Right hindlimb (tissue), 1 donor: ENCODE measurements at regions not wholly inside any gene's neighbourhood (a gene's known extent, or its start where the extent isn't known, plus 50 kb on each side); places are given as distances from the start of the nearest gene placed in this dataset.
"Not testable (repeated sequence)": the region's sequence is repeated elsewhere in the genome, so short reads cannot be mapped to it uniquely, and the experiment has no call there.

Experiments used
- DNase-seq: peaks from one replicate; pipeline ENCODE4 v3.0.0-alpha.2; 2018

DNA sequence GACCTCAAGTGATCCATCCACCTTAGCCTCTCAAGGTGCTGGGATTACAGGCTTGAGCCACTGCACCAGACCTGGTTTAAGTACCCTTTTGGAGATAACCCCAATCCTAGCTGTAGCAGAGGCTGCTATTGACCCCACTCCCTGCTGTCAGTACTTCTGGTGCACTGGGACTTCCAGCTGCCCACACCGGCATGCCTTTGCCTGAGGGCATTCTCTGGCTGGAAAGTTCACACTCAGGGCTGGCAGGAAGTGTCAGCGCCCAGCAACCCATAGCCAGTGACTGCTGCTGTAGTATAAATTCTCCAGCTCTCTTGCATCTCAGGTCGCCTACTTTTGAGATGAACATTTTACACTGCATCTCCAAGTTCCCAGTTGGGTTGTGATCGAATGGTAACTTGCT, 75.3 kb downstream of the UTRN start:
- no peak for DNase-seq

- DNase-seq = no peak
These were observed 75.9 kb downstream of the UTRN start for GRCh38 chr6:144361016-144361415.

GRCh38 chr6:144362042-144363018, 77.2 kb downstream of the UTRN start:
- no peak for DNase-seq

GRCh38 chr6:144364208-144364720, 79.1 kb downstream of the UTRN start:
- DNase-seq = no peak

DNA sequence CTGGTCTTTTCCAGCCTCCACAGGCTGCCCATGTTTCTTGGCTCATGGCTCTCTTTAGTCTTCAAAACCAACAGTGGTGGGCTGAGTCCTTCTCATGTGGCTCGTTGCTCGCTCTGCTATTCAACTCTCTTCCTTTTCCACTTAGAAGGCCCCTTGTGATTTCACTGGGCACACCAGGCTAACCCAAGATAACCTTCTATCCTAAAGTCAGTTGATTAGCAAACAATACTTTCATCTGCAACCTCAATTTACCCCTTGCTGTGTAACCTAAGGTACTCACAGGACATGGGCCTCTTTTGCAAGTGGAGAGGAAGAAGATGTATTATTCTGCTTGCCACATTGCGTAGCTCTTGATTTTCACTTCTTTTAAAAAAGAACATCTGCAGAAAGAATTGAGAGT, 79.6 kb downstream of the UTRN start:
- DNase-seq = no peak

GRCh38 chr6:144365271-144365670, 80.1 kb downstream of the UTRN start:
- DNase-seq = no peak

- DNase-seq = not testable (repeated sequence)
These were observed 84.6 kb downstream of the UTRN start for GRCh38 chr6:144369696-144370095.

DNA sequence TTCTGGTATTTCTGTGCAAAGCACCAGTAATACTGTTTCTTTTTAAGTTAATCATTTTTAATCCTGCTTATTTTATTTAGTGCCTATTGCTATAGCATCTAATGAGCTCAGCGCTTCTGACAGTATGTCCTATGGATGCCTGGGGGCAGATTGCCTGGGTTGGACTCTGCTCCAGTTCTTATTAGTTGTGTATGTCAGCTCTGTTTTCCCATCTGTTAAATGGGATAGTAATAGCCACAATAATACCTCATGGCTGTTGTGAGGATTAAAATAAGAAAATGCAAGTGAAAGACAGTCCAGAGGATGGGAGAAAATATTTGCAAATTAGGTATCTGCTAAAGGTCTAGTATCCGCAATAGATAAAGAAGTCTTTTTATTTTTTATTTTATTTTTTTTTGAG, 87.0 kb downstream of the UTRN start:
- no peak for DNase-seq

GRCh38 chr6:144372611-144373594, 87.8 kb downstream of the UTRN start:
- DNase-seq = no peak

GRCh38 chr6:144374525-144374924, 89.4 kb downstream of the UTRN start:
- DNase-seq = not testable (repeated sequence)

DNA sequence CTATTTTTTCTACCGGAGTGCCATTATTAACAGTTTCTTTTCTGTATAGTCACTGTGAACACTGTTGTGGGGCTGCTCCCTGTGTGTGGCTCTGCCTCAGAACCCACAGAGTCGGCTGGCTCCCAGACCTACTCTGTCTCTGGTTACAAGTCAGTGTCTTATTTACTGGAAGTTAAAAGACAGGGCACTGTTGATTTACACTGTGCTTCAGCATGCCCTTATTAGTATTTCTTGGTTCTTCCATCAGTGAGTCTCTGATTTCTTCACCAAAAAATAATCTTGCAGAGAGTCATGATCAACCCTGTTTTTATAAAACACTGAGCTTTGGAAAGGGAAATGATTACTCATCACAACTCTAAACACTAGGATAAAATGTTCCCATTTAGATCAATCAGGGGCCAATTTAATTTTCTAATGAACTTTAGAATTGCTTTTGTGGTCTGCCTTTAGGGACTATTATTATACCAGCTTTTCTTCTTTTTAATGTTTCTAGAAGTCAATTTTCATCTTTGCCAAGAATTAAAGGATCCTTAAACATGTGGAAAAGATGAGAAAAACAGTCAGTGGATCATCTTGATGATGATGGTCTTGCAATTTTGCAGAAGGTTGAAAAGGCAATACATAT, 92.6 kb downstream of the UTRN start:
- peak; percentile 32 for DNase-seq

GRCh38 chr6:144378437-144378836, 93.3 kb downstream of the UTRN start:
- no peak for DNase-seq

DNA sequence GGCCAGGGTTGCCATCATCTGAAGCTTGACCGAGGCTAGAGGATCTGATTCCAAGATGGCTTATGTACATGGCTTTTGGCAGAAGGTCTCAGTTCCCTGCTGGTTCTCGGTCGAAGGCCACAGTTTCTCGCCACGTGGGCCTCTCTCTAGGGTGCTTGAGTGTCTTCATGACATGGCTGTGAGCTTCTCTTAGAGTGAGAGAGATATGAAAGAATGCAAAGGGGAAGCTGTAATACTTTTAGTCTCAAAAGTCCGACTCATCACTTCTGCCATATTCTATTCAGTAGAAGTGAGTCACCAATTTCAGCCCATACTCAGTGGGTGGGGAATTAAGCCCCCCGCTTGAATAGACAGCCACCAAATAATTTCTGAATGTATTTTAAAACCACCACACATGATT, 94.2 kb downstream of the UTRN start:
- DNase-seq = no peak

GRCh38 chr6:144381499-144381898, 96.4 kb downstream of the UTRN start:
- not testable (repeated sequence) for DNase-seq

- DNase-seq = no peak
These were observed 98.2 kb downstream of the UTRN start for GRCh38 chr6:144383336-144383735.

DNA sequence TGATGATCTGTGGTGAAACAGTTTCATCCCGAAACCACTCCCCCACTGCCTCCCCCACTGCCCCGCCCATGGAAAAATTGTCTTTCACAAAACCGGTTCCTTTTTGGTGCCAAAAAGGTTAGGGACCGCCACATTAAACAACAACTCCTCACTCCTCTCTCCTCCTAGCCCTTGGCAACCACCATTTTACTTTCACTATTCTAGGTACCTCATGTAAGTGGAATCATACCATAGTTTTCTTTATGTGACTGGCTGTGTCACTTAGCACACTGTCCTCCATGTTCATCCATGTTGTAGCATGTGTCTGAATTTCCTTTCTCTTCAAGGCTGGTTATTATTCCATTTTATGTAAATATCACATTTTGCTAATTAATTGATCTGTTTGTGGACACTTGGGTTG, 99.3 kb downstream of the UTRN start:
- DNase-seq = no peak

GRCh38 chr6:144389474-144389873, 104.3 kb downstream of the UTRN start:
- not testable (repeated sequence) for DNase-seq

DNA sequence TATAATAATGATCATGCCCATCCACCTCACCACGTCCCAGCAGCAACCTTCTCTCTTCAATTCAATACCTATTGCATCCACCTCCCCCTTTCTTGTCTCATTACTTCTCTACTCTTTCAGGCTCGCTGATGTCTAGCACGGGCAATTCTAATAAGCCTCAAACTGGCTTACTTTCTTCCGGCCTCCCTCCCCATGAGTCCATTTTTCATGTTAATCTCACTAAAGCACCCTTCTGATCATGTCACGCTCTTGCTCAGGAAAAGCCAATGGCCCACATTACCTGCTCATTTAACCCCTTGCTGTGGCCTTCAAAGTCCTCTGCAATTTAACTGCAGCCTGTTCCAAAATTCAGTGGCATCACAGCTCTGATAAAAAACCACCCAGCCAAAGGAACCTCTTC, 105.1 kb downstream of the UTRN start:
- no peak for DNase-seq

DNA sequence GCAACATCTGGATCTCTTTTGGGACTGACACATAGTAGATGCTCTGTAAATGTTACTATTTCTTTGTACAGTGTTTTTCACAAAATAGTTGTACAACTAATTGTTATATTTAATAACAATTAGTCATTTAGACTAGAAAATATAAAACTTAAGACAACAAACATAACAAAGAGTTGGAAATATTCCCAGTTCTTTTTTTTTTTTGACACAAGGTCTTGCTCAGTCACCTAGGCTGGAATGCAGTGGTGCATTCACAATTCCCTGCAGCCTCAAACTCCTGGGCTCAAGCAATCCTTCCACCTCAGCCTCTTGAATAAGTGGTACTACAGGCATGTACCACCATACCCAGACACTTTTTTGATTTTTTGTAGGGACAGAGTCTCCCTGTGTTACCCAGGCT, 105.8 kb downstream of the UTRN start:
- DNase-seq = no peak

DNA sequence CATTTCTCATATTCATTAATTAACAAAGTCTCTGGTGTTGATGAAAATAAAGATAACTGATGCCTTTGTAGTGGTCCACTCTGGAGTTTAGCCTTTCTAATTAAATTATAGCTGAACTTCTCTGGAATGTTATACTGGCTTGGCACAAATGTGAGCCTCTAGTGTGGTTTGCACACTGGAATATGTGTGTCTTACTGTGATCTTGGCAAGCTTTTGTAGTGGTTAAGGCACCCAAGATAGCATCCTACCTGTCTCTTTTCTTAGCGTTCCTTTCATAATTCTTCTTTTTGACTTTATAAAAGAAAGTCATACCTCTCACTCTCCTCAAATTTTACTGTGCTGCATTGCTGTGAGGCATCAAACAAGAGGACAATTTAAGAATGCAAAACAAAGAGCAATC, 107.4 kb downstream of the UTRN start:
- DNase-seq = no peak

DNA sequence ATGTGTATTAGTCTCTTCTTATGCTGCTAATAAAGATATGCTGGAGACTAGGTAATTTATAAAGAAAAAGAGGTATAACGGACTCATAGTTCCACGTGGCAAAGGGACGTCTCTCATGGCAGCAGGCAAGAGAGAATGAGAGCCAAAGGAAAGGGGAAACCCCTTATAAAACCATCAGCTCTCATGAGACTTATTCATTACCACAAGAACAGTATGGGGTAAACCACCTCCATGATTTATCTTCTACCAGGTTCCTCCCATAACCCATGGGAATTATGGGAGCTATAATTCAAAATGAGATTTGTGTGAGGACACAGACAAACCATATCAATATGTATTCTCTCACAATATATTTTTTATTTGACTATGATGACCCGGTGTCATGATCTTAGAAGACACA, 109.1 kb downstream of the UTRN start:
- DNase-seq = no peak

DNA sequence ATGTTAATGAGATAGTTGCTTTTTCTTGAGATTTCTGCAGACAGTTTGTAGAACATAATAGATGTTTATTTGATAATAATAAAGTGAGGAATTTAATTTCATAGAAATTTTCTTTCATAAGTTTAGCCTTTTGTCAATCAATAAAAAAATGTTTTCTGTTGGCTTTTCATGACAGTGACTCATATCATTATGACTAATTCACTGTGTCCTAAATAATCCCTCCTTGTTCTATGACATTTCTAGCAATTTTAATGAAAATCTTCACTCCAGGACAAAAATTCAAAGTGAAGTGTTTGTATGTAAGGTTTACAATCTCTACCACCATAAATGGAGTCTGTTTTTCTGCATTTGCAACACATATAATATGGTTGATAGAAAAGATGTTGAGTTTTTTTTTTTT, 109.9 kb downstream of the UTRN start:
- DNase-seq = no peak

- no peak for DNase-seq
These were observed 110.7 kb downstream of the UTRN start for GRCh38 chr6:144395826-144396225.
